OCI-LY7 (cell line): ENCODE measurements at regions not wholly inside any gene's neighbourhood (a gene's known extent, or its start where the extent isn't known, plus 50 kb on each side); places are given as distances from the start of the nearest gene placed in this dataset.

ENCODE experiments used
- CTCF ChIP-seq: fragments of 200-600 bp; sonication (generic); conservative IDR thresholded peaks from 2 replicates; pipeline ENCODE4 v1.5.1; 2014; ENCODE audit warnings: mild to moderate bottlenecking, antibody characterized with exemption, low read length, moderate library complexity, mixed read lengths
- EZH2phosphoT487 ChIP-seq: fragments of 200-600 bp; sonication (generic); IDR thresholded peaks from 2 replicates; pipeline ENCODE4 v1.6.1; 2018; ENCODE audit warnings: low read depth, borderline replicate concordance, mild to moderate bottlenecking, mixed run types, antibody characterized with exemption, low read length, moderate library complexity, mixed read lengths

DNA sequence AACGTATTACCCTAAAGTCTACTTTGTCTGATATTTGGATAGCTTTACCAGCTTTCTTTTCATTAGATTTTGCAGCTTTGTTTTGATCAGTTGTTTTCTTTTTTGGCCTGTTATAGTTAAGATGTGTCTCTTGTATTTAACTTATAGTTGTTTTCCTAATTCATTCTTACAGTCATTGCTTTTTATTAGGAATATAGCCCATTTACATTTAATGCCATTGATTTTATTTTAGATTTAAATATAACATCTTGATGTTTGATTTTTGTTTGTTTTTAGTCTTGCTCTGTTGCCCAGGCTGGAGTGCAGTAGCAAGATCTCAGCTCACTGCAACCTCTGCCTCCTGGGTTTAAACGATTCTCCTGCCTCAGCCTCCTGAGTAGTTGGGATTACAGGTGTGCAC, 215.9 kb upstream of the HDAC4 start:
- TF ChIP-seq CTCF (no peak), EZH2phosphoT487 (no peak)
